ENCODE measurements at regions not wholly inside any gene's neighbourhood (a gene's known extent, or its start where the extent isn't known, plus 50 kb on each side); places are given as distances from the start of the nearest gene placed in this dataset.

GRCh38 chr6:119986934-119987549 is 637.5 kb upstream of the MAN1A1 start:
- CTCF ChIA-PET: no interaction called here
- Mint-ChIP-seq H3K4me1 (no peaks in the 10 kb centered on the region), H3K4me3 (no peak overlapping the region), H3K36me3 (ENCODE audit: low read depth) (no peaks in the 10 kb centered on the region), H3K9me3 (no peaks in the 10 kb centered on the region), H3K27ac (no peak overlapping the region), H3K27me3 (no peaks in the 10 kb centered on the region)
- POLR2A ChIA-PET: no interaction called here
- intact Hi-C loops (cut with micrococcal nuclease): no loop called here
- TF ChIP-seq, protein P1, sequence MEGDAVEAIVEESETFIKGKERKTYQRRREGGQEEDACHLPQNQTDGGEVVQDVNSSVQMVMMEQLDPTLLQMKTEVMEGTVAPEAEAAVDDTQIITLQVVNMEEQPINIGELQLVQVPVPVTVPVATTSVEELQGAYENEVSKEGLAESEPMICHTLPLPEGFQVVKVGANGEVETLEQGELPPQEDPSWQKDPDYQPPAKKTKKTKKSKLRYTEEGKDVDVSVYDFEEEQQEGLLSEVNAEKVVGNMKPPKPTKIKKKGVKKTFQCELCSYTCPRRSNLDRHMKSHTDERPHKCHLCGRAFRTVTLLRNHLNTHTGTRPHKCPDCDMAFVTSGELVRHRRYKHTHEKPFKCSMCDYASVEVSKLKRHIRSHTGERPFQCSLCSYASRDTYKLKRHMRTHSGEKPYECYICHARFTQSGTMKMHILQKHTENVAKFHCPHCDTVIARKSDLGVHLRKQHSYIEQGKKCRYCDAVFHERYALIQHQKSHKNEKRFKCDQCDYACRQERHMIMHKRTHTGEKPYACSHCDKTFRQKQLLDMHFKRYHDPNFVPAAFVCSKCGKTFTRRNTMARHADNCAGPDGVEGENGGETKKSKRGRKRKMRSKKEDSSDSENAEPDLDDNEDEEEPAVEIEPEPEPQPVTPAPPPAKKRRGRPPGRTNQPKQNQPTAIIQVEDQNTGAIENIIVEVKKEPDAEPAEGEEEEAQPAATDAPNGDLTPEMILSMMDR (IDR thresholded peaks at IDR 0.05): no peak
- DNase-seq: no peak
- no peak for ATAC-seq (ENCODE audit: low read depth)

- Mint-ChIP-seq H3K4me1 (no peaks in the 10 kb centered on the region), H3K36me3 (ENCODE audit: low read depth) (no peaks in the 10 kb centered on the region), H3K9me3 (no peaks in the 10 kb centered on the region), H3K4me3 (no peak overlapping the region), H3K27ac (no peak overlapping the region), H3K27me3 (no peaks in the 10 kb centered on the region)
- ATAC-seq (ENCODE audit: low read depth) (no peak), DNase-seq (no peak)
- CTCF ChIA-PET: no interaction called here
- intact Hi-C loops (cut with micrococcal nuclease): no loop called here
- POLR2A ChIA-PET: no interaction called here
- TF ChIP-seq, protein P1 (IDR thresholded peaks at IDR 0.05): no peak
Observed at GRCh38 chr6:119985952-119986736, 636.6 kb upstream of the MAN1A1 start.

- intact Hi-C loops (cut with micrococcal nuclease): no loop called here
- no peaks in the 10 kb centered on the region for H3K4me1 Mint-ChIP-seq
- DNase-seq (no peak), ATAC-seq (ENCODE audit: low read depth) (no peak)
- ChIA-PET POLR2A (no interaction called here), CTCF (no interaction called here)
- H3K27ac Mint-ChIP-seq: no peak overlapping the region
- no peaks in the 10 kb centered on the region for H3K36me3 Mint-ChIP-seq (ENCODE audit: low read depth)
- H3K9me3 Mint-ChIP-seq: no peaks in the 10 kb centered on the region
- TF ChIP-seq, protein P1 (IDR thresholded peaks at IDR 0.05): no peak
- no peaks in the 10 kb centered on the region for H3K27me3 Mint-ChIP-seq
- no peak overlapping the region for H3K4me3 Mint-ChIP-seq
Observed at GRCh38 chr6:119980802-119981201, 631.2 kb upstream of the MAN1A1 start.

DNA sequence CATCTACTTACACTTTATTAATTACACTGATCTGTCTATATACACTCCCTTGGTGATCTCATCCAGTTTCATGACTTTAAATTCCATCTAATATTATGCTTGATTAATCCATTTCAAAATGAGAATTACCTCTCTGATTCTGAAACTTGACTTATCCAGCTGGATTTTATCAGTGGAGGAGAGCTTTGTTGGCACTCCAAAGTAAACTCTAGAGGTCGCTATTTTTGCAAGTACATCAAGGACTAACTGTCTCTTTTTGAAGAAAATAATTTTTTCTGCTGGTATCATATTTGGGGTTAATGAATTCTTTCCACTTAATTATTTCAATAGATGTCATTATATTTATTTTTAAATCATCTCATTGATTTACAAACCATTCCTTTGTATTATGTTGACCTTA is 630.3 kb upstream of the MAN1A1 start:
- H3K27ac Mint-ChIP-seq: no peak overlapping the region

More for the DNA sequence above, 630.3 kb upstream of the MAN1A1 start:
- Mint-ChIP-seq H3K27me3 (no peaks in the 10 kb centered on the region), H3K4me1 (no peaks in the 10 kb centered on the region), H3K4me3 (no peak overlapping the region), H3K9me3 (no peaks in the 10 kb centered on the region), H3K36me3 (ENCODE audit: low read depth) (no peaks in the 10 kb centered on the region)
- ChIA-PET POLR2A (interaction anchor here (0.7 kb wide), 1 partner anchor 215 kb away, joined by 3 read pairs; no protein-coding TSS in a partner anchor), CTCF (interaction anchor here (0.7 kb wide), 1 partner anchor 646 kb away, joined by 4 read pairs; no protein-coding TSS in a partner anchor)
- DNase-seq: no peak
- TF ChIP-seq, protein P1 (IDR thresholded peaks at IDR 0.05): no peak
- ATAC-seq (ENCODE audit: low read depth): no peak
- intact Hi-C loops (cut with micrococcal nuclease): loop anchor here (2.0 kb wide), 1 partner anchor 851 kb away; no protein-coding TSS in a partner anchor
